ENCODE measurements at regions not wholly inside any gene's neighbourhood (a gene's known extent, or its start where the extent isn't known, plus 50 kb on each side); places are given as distances from the start of the nearest gene placed in this dataset.
"Not testable (repeated sequence)": the region's sequence is repeated elsewhere in the genome, so short reads cannot be mapped to it uniquely, and the experiment has no call there.

DNA sequence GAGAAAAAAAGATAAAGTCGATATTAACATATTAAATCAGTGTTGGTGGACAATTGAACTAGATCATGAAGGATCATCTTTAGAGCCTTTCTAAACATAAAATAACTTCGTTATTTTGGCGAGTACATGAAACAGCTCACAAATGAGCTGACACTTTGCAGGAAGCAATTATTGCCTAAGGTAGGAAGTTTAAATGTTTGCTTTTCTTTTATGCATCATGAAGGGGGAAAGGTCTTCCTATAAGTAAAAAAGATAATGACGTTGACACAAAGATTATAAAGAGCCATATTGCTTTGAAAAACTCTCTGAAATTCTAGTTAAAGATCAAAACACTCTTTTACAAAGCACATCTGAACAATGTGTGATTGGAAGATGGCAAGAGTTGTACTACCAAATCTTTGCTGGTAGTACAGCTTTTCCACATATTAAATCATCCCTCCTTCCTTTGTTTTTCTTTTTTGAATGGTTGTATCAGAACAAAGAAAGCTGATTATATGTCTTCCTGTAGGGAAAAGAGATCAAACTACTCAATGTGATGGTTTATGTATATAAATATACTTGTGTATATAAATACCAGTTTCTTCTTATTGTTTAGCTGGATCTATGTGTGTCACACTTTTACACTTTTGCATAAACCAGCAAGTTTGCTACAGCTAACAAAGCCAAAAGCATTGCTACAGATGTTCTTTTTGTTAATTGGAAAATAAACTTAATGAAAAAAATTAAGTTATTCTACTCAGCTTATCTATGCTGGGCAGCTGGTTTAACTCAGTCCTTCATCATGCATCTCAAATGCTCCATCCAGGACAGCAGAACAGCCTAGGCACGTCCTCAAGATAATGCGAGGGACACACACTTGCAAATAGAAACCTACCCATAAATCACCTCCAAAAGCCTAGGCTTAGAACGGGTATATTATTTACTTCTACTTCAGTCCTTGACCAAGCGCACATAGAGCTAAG, 850.8 kb upstream of the ROBO1 start:
- DNase-seq (ENCODE audit: low spot score) = no peak

DNA sequence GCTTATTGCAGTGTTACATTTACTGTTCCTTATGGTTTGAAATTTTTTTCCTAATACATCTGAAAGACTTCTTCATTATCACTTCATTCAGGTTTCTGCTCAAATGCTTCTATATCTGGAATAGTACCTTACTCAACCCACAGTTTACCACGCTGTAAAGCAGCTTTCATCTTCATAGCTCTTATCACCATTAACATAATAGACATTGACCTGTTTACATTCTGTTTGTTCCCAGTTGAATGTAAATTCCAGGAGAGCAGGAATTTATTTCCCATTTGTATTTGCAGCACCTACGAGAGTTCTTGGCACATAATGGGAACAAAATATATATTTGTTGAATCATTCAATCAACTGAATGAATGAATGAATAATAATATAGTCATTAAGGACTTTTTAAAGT, 844.6 kb upstream of the ROBO1 start:
- no peak for DNase-seq (ENCODE audit: low spot score)

DNA sequence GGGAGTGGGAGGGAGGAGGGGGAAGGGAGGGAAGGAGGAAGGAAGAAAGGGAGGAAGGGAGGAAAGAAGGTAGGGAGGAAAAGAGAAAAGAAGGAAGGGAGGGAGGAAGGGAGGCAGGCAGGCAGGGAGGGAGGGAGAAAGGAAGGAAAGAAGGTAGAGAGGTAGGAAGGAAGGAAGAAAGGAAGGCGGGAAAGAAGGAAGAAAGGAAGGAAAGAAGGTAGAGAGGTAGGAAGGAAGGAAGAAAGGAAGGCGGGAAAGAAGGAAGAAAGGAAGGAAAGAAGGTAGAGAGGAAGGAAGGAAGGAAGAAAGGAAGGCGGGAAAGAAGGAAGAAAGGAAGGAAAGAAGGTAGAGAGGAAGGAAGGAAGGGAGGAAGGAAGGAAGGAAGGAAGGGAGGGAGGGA, 840.3 kb upstream of the ROBO1 start:
- not testable (repeated sequence) for DNase-seq (ENCODE audit: low spot score)

DNA sequence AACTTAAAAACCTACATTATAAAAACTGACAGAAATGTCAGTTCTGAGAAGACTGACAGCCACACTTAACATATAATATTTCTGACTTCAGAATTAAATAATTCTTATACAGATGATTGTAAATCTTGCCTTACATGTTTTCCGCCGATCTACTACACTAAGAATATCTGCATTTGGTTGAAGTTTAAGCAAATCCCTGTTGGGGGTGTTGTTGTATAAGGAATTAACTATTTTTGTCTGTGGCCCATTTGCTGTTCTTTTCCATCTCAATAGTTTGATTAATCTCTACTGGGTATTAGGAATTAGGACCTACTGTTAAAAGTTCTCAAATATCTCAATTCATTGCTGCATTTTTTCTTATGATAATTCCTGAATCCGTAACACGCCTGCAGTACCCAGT, 838.3 kb upstream of the ROBO1 start:
- DNase-seq (ENCODE audit: low spot score) = no peak

DNA sequence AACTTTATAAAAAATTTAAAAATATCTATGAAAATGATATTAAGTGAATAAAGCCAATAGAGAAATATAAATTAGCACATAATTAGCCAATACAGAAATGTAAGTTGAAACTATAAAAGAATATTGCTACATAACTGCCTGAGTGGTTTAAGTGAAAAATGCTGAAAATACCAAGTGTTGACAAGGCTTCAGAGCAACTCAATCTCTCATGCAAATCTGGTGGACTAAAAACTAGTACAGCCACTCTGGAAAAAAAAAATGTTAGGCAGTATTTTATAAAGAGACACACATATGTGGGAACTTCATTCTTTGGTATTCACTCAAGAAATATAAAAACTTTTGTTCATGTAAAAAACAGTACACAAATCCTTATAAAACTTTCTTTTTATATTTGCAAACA, 833.7 kb upstream of the ROBO1 start:
- DNase-seq (ENCODE audit: low spot score) = no peak

DNA sequence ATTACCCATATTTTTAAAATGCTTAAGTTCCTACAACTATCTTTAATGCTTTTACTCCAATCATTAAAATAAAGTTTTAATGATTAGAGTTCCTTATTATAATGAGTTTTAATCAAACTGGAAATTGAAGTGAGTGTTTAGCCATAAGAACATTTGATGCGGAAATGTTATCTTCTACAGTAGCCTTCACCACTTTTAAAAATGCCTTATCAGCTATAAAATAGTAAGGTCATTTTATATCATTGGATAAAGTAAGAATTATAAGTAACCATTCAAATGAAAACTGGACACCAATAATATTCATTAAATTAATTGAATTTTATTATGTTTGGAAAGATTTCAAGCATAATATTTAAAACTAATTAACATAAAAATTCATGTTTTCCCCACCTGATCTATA, 825.0 kb upstream of the ROBO1 start:
- no peak for DNase-seq (ENCODE audit: low spot score)

DNA sequence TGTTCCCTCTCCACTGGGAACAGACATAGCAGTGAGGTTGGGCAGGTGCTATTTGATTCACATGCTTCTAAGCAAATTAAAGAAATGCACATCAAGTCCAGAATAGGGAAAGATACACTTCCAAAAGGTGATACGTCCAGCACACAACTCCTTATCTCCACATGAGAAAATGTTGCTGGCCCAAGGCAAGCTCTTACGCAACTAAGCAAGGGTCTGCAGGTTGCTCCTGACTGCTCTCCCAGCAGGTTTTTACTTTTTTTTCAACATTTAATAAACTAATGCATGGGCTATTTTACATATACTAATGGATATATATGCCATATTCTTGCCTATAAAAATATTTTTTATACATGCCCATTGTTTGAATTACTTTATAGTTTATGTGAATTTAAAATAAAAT, 818.5 kb upstream of the ROBO1 start:
- DNase-seq (ENCODE audit: low spot score) = no peak

DNA sequence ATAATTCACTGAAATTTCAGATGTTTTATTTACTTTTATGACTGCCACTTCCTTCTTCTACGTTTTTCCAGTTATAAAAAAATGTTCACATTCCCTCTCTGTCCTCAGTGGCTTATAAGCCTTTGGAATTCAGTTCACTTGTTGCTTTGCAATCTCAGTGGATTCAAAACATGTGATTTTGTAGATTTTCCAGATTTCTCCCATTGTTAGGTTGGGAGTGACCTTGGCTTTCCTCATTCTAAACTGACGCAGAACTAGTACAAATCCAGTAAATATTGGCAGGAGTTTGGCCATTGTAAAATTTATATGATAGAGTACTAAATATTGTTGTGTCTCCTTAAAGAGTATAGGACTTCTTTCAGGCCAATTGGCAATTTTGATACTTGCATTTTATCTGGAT, 812.3 kb upstream of the ROBO1 start:
- DNase-seq (ENCODE audit: low spot score) = no peak

DNA sequence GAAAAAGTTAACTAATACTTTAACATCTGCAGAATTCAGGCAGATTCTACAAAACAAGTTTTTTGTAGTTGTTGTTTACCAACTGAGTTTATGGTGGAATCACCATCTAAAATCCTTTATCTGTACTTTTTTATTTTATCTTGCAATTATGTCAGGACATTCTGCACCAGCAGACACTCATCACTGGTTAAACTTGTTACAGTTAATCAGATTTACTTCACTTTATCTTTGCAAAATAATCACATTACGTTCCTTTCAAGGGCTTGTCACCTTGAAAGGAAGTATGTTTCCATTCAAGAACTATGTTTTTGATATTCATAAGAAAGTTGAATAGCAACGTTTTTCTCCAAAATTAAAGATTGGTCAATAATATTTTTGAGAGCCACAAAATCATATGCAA, 796.6 kb upstream of the ROBO1 start:
- no peak for DNase-seq (ENCODE audit: low spot score)

DNA sequence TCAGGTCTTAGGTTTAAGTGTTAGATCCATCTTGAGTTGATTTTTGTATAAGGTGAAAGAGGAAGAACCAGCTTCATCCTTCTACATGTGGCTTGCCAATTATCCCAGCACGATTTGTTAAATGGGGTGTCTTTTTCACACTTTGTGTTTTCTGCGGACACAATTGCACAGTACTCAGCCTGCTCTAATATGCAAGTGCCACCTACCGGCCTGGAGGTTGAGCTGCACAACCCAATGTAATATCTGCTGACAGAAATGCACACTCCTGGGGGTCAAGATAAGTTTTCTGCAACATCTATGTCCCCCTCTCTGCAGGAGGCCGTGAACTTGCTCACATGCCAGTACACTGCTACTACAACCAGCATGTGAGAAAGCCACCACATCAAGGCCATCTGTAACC, 791.9 kb upstream of the ROBO1 start:
- DNase-seq (ENCODE audit: low spot score) = no peak

DNA sequence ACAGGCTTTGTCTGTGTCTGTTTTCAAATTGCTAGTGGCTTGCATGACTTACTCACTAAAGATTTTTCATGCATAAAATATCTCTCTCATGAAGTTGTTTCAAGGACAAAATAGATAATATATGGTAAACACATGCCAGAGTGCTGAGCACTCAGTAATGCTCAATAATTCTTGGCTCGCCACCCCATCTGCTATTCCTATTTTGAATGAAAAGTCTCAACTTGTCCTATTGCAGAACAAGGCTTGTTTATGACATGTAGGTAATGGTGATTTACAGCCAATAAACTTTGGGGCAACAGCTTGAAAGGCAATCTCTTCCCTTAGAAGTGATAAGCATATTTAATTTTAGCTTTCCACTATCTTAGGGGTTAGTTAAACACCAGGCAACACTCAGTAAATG, 789.0 kb upstream of the ROBO1 start:
- DNase-seq (ENCODE audit: low spot score) = no peak

DNA sequence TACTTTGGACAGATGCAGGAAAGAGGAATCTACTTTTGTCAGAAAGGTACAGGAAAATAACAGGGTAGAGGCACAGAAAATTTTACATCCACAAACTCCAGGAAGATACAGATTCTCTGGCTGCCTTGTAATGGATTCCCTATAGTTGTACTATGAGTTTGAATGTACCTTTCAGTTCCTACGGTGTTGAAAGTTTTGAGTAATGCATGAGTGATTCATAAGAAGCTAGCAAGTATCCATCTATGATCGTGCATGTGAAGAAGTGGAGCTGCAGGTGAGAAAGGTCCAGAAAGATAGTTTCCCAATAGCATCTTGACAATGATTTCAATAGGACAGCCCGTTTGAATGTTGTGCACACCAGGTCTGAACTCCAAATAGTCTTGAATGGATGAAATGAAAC, 786.5 kb upstream of the ROBO1 start:
- no peak for DNase-seq (ENCODE audit: low spot score)

DNA sequence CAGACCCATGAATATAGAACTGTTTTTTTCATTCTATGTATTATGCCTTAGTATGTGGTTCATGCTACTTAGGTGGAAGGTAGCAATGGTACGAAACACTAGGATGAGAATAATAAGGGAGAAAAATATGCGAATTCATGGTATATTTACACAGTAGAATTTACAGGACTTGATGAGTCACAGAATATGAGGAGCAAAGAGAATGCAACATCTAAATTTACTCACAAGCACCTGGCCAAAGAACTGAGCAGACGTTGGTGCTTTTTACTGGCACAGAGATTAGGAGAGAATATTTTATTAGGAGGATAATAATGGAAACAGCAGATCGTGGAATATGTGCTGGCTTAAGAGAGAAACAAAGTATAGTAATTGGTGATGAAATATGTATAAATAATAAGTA, 785.4 kb upstream of the ROBO1 start:
- no peak for DNase-seq (ENCODE audit: low spot score)

DNA sequence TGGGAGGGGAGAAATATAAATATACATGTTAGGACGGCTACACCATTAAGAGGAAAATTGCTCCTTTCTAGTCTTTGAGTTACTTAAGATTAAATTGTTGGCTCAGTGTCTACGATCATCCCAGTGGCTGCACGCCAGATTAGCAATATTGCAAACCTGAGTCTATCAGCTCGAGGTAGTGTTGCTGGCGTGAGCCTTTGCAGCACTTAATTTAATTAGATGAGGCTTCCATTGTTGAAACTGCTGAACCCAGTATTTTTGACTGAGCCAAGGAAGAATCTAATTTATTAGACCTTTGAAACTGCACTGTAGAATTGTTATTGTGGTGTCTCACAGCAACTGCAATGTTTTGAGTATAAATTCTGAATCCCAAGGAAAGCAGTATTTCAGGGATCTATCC, 782.4 kb upstream of the ROBO1 start:
- no peak for DNase-seq (ENCODE audit: low spot score)

DNA sequence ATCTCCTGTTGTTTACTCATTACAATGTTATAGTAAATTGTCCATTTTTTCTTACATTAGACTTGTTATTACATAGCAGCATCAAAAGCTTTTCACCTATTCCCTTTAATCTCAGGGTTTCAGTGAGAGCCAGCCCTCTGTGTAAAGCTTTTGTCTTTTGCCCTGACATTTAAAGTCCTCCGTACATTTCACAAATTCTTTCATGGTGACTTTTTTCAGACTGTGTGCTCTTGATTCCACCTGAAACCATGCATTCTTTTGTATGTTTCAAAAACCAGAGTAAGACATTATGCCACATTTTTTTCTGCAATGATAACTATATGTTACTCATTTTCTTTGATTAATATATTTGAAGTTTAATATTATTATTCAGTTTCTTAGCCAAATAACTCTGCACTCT, 781.4 kb upstream of the ROBO1 start:
- no peak for DNase-seq (ENCODE audit: low spot score)

DNA sequence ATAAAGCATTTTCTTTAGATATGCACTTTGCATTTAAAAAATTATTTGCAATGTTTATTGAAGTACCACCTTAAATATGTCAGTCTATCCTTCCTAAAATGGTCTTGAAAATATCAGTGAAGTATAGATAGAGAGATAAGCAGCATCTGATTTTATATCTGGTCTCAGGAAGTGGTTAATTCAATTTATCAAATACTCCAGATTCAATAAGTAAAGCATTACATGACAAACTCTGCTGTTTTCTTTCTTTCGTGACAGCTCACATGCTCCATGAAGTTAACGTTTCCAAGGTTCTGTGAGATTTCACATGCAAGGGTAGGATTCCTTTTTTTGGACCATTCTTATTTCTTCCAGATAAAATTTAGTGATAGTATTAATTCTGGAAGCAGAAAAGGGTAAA, 775.4 kb upstream of the ROBO1 start:
- no peak for DNase-seq (ENCODE audit: low spot score)

DNA sequence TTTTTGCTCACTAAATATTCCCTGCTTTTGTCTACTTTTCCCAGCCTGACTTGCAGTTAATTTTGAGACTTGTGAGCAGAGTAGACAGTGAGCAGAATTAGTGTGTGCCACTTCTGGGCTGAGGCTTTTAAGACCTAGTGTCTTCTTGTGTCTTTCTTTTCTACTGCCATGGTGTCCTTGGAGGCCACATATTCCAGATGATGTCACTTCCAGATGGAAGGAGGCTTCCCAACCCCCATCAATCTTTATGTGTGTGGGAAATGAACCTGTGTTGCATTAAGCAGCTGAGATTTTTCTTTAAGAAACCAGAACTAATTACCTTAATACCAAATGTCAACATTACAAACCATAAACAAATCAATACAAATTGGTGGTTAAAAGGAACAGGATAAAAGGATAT, 774.7 kb upstream of the ROBO1 start:
- DNase-seq (ENCODE audit: low spot score) = no peak

DNA sequence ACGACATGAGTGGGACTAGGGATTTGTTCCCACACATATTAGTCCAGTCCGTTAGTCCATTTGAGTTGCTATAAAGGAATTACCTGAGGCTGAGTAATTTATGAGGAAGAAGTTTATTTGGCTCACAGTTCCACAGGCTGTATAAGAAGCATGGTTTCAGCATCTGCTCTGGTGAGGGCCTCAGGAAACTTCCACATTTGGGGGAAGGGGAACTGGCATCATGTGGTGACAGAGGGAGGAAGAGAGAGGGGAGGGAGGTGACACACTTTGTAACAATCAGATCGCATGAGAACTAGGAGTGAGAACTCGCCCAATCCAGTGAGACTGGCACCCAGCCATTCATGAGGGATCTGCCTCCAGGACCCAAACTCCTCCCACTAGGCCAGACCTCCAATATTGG, 769.9 kb upstream of the ROBO1 start:
- no peak for DNase-seq (ENCODE audit: low spot score)

DNA sequence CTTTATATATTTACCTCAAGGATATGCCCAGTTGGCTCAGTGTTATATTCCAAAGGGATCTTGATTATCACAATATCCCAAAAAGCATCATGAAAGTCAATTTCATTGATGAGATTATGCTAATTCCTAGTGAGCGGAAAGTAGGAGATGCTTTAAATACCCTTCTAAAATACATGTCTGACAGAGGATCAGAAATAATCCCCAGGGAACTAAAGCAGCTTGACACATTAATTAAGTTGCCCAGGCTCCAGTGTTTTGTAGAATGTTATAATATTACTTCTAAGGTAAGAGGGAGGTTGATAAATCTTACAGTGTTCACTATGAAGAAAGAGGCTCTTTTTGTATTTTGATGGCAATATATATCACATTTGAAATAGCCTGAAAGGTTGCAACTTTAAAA, 767.5 kb upstream of the ROBO1 start:
- no peak for DNase-seq (ENCODE audit: low spot score)

DNA sequence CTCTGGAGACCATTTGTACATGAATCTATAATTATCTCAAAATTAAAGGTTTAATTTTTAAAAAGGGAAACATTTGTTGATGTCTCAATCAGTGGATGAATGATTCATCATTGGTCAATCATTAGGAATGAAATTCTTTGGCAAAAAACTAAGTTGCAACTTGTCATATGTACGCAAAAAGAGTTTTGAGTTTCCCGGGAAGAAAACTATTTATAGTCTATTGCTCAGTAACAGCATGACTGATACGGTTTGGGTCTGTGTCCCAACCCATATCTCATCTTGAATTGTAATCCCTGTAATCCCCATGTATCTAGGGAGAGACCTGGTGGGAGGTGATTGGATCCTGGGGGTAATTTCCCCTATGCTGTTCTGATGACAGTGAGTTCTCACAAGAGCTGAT, 765.8 kb upstream of the ROBO1 start:
- DNase-seq (ENCODE audit: low spot score) = no peak

DNA sequence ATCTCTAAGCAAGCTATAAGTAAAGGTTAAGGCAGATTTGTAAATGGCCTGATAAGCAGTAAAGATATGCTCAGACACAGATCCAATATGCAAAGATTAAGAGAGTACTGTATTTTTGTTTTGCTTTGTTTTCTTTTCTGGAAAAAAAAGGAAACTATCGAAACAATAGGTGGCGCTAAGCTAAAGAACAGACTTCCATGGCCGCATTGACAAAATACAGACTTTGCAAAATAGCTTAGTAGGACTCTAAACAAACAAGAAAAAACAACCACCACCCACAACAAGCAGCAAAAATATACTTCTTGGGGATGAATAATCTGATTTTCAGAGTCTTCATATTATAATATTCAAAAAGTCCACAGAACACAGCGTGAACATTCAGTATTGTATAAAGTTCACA, 758.4 kb upstream of the ROBO1 start:
- no peak for DNase-seq (ENCODE audit: low spot score)

DNA sequence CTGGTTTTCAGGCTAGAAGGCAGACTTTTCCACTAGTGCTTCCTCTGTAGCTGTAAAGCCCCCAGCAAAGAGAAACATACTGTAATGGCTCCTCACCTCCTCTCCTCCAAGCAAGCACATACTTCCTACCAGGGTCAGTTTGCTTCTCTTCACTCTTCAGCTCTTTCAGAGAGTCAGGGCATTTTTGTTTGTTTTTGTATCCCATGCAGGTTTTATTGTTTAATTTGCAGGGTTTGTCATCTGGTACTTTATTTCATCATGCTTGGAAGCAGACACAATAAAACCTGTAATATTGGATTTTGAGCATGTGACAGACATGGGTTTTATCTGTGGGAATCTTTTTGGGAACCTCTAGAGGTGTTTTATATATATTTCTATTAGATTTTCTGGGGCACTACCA, 753.3 kb upstream of the ROBO1 start:
- DNase-seq (ENCODE audit: low spot score) = no peak

DNA sequence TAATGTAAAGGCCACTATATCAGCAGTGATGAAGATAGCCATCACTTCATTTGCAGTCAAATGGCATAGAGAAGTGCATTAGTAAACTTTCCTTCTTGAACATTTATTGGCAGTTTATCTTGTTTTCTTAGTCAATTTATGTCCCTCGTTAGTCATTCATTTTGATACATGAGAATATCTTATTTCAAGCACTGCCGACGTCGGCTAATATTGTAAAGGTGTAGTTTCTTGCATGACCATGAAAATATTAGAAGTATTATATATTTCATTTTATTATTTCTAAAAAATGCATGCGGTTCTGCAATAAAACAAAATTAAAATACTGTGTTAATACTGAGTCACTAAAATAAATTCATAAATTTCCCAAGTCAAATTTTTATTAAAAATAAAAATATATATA, 751.6 kb upstream of the ROBO1 start:
- no peak for DNase-seq (ENCODE audit: low spot score)

DNA sequence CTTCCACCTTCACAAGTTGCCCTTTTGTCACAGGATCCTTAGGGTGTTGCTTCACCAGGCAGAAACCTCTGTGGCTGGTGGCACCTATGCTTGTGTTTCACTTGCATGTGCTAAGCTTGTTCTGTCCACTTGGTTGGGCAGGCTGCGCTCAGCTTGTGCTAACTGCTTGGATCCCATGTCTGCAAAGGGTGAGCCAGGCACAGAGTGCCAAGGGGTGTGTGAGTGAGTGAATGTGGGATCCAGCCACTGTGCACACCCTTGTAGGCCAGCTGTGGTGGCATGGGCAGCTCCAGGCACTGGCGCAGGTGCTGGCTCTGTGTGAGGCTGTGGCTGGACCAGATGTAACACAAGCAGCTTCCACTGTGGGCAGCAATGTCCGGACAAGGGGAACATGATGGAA, 728.7 kb upstream of the ROBO1 start:
- DNase-seq (ENCODE audit: low spot score) = no peak
